Body of pancreas (tissue), 4 donors: ENCODE measurements at regions not wholly inside any gene's neighbourhood (a gene's known extent, or its start where the extent isn't known, plus 50 kb on each side); places are given as distances from the start of the nearest gene placed in this dataset.

Source experiments
- CTCF ChIP-seq, 7 experiments: fragments of 450-650 bp in 4 of 7; fragments of 200-600 bp in 3 of 7; sonication (generic) in 3 of 7; IDR thresholded peaks; one replicate each; pipeline ENCODE4 v1.5.1; 2016 to 2019; ENCODE audit warnings: antibody characterized with exemption in 7 of 7
- POLR2A ChIP-seq, 3 donors: fragments of 450-650 bp; IDR thresholded peaks; one replicate each; pipeline ENCODE4 v1.6.1; 2016; ENCODE audit warnings: antibody characterized with exemption in 3 of 3, mild to moderate bottlenecking in 2 of 3

GRCh38 chr22:47320560-47320959, 558.1 kb downstream of the TBC1D22A start:
- TF ChIP-seq CTCF (IDR thresholded peaks at IDR 0.05) (no peak), POLR2A (IDR thresholded peaks at IDR 0.05) (no peak)
